ENCODE measurements at regions not wholly inside any gene's neighbourhood (a gene's known extent, or its start where the extent isn't known, plus 50 kb on each side); places are given as distances from the start of the nearest gene placed in this dataset.
"Not testable (repeated sequence)": the region's sequence is repeated elsewhere in the genome, so short reads cannot be mapped to it uniquely, and the experiment has no call there.

GRCh38 chr7:53151496-53151895 is 116.1 kb downstream of the POM121L12 start:
- Histone ChIP-seq H3K36me3 (no peaks in the 10 kb centered on the region), H3K27me3 (no peaks in the 10 kb centered on the region), H3K4me3 (no peak overlapping the region), H3K4me1 (no peaks in the 10 kb centered on the region), H3K9me3 (no peaks in the 10 kb centered on the region), H3K27ac (no peak overlapping the region)
- no peak for TF ChIP-seq CTCF (IDR thresholded peaks at IDR 0.05)
- no peak for DNase-seq (ENCODE audit: low spot score in 2 of 2)
- intact Hi-C loops (cut with DNase I) = no loop called here

GRCh38 chr7:53187184-53187583 is 151.8 kb downstream of the POM121L12 start:
- H3K9me3 ChIP-seq; intact Hi-C loops (cut with DNase I); DNase-seq (ENCODE audit: low spot score in 2 of 2); H3K4me1 ChIP-seq; H3K4me3 ChIP-seq; H3K36me3 ChIP-seq; H3K27ac ChIP-seq; H3K27me3 ChIP-seq: not testable (repeated sequence)

- TF ChIP-seq CTCF (IDR thresholded peaks at IDR 0.05) = no peak
- intact Hi-C loops (cut with DNase I) = no loop called here
- H3K4me1 ChIP-seq = peaks cover 0 to 3% of the 10 kb centered on the region in 2 donors
- no peak overlapping the region for H3K27ac ChIP-seq
- no peaks in the 10 kb centered on the region for H3K27me3 ChIP-seq
- H3K9me3 ChIP-seq = no peaks in the 10 kb centered on the region
- peak overlapping the region in 1 of 2 donors; percentile 21 for H3K4me3 ChIP-seq
- no peaks in the 10 kb centered on the region for H3K36me3 ChIP-seq
- DNase-seq (ENCODE audit: low spot score in 2 of 2) = no peak
These were observed 155.8 kb downstream of the POM121L12 start for GRCh38 chr7:53191191-53191695.

- no peaks in the 10 kb centered on the region for H3K27me3 ChIP-seq
- DNase-seq (ENCODE audit: low spot score in 2 of 2) = no peak
- TF ChIP-seq CTCF (IDR thresholded peaks at IDR 0.05) = no peak
- H3K9me3 ChIP-seq = no peaks in the 10 kb centered on the region
- H3K36me3 ChIP-seq = no peaks in the 10 kb centered on the region
- no peak overlapping the region for H3K4me3 ChIP-seq
- intact Hi-C loops (cut with DNase I) = no loop called here
- H3K27ac ChIP-seq = no peak overlapping the region
- H3K4me1 ChIP-seq = peaks cover 0 to 3% of the 10 kb centered on the region in 2 donors
These were observed 156.5 kb downstream of the POM121L12 start for GRCh38 chr7:53191836-53192443.

GRCh38 chr7:53205006-53205405 is 169.6 kb downstream of the POM121L12 start:
- no peak for TF ChIP-seq CTCF (IDR thresholded peaks at IDR 0.05)
- intact Hi-C loops (cut with DNase I) = no loop called here
- Histone ChIP-seq H3K27ac (no peak overlapping the region), H3K9me3 (peaks cover 0 to 17% of the 10 kb centered on the region in 2 donors), H3K36me3 (no peaks in the 10 kb centered on the region), H3K4me3 (no peak overlapping the region), H3K27me3 (no peaks in the 10 kb centered on the region), H3K4me1 (no peaks in the 10 kb centered on the region)
- no peak for DNase-seq (ENCODE audit: low spot score in 2 of 2)

GRCh38 chr7:53209129-53209528 is 173.7 kb downstream of the POM121L12 start:
- no peaks in the 10 kb centered on the region for H3K36me3 ChIP-seq
- H3K27me3 ChIP-seq = no peaks in the 10 kb centered on the region
- intact Hi-C loops (cut with DNase I) = no loop called here
- no peak for TF ChIP-seq CTCF (IDR thresholded peaks at IDR 0.05)
- H3K4me1 ChIP-seq = no peaks in the 10 kb centered on the region
- peaks cover 0 to 25% of the 10 kb centered on the region in 2 donors for H3K9me3 ChIP-seq
- no peak overlapping the region for H3K27ac ChIP-seq
- no peak overlapping the region for H3K4me3 ChIP-seq
- no peak for DNase-seq (ENCODE audit: low spot score in 2 of 2)
